ENCODE measurements at regions not wholly inside any gene's neighbourhood (a gene's known extent, or its start where the extent isn't known, plus 50 kb on each side); places are given as distances from the start of the nearest gene placed in this dataset.
"Not testable (repeated sequence)": the region's sequence is repeated elsewhere in the genome, so short reads cannot be mapped to it uniquely, and the experiment has no call there.

DNA sequence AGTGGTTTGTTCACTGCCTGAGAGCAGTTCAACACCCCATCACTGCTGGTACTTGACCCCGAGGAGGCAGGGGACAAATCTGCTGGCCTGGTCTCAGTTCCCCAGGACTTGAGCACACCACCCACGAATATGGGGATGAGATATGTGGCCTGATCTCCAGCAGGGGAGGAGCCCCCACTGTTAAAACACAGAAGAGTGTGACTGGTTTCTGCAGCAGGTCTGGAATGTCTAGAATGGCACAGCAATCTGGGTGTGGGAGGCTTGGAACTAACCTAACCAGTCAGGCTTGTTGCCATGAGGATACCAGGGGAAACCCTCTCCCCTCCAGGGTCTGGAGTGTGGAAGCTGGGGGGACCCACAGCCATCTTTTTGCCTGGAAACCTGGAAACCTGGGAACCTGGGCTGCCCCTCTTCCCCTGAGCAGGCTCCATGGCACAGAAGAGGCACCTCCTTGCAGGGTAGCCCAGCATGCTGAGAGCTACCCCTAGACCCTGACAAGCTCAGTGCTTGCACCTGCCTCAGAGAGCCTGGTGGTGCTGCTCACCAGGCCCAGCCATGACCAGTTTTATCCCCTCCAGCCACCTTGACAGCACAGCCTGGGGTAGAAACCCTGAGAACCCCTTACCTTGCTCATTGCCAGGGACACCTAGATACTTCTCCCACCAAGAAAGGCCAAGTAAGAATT is 273.8 kb downstream of the LIG4 start:
- TF ChIP-seq, protein P1, sequence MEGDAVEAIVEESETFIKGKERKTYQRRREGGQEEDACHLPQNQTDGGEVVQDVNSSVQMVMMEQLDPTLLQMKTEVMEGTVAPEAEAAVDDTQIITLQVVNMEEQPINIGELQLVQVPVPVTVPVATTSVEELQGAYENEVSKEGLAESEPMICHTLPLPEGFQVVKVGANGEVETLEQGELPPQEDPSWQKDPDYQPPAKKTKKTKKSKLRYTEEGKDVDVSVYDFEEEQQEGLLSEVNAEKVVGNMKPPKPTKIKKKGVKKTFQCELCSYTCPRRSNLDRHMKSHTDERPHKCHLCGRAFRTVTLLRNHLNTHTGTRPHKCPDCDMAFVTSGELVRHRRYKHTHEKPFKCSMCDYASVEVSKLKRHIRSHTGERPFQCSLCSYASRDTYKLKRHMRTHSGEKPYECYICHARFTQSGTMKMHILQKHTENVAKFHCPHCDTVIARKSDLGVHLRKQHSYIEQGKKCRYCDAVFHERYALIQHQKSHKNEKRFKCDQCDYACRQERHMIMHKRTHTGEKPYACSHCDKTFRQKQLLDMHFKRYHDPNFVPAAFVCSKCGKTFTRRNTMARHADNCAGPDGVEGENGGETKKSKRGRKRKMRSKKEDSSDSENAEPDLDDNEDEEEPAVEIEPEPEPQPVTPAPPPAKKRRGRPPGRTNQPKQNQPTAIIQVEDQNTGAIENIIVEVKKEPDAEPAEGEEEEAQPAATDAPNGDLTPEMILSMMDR (IDR thresholded peaks at IDR 0.05), result no peak

GRCh38 chr13:107937848-107938247 is 277.5 kb downstream of the LIG4 start:
- no peaks in the 10 kb centered on the region for H3K27me3 ChIP-seq (replicated peaks; ENCODE audit: insufficient read depth)
- TF ChIP-seq, protein P1 (IDR thresholded peaks at IDR 0.05), result no peak
- no peaks in the 10 kb centered on the region for H3K9me3 ChIP-seq
- H3K4me3 ChIP-seq, result no peak overlapping the region
- DNase-seq (ENCODE audit: low spot score) (no peak), ATAC-seq (ENCODE audit: insufficient number of reproducible peaks, low FRiP score, low read depth) (no peak)
- no peak overlapping the region for H3K27ac ChIP-seq
- H3K4me1 ChIP-seq (ENCODE audit: control insufficient read depth in 1 of 2, low read depth in 2 of 2), result no peaks in the 10 kb centered on the region
- no peaks in the 10 kb centered on the region for H3K36me3 ChIP-seq

More for the DNA sequence above, 273.8 kb downstream of the LIG4 start:
- ATAC-seq (ENCODE audit: insufficient number of reproducible peaks, low FRiP score, low read depth) (no peak), DNase-seq (ENCODE audit: low spot score) (no peak)
- H3K36me3 ChIP-seq, result no peaks in the 10 kb centered on the region
- no peaks in the 10 kb centered on the region for H3K9me3 ChIP-seq
- no peaks in the 10 kb centered on the region for H3K4me1 ChIP-seq (ENCODE audit: control insufficient read depth in 1 of 2, low read depth in 2 of 2)
- H3K4me3 ChIP-seq, result no peak overlapping the region
- H3K27ac ChIP-seq, result no peak overlapping the region
- H3K27me3 ChIP-seq (replicated peaks; ENCODE audit: insufficient read depth), result no peaks in the 10 kb centered on the region

DNA sequence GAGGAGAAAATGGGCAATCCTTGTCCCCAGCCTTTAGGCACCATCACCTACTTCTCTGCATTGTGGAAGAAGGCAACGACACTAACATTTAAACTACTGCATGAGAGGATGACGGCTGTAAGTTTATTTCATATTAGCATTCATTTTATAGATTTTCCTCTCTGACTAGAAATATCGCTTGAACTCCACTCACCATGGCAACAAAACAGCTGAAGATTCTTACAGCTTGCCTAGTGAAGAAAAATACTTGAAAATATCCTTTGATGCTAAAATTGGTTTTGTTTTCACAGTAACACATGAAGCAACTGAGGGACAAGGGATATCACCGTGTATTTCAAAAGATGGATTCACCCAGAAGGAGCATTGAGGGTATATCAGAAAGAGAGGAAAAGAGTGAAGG is 284.3 kb downstream of the LIG4 start:
- no peaks in the 10 kb centered on the region for H3K4me1 ChIP-seq (ENCODE audit: control insufficient read depth in 1 of 2, low read depth in 2 of 2)
- TF ChIP-seq, protein P1 (IDR thresholded peaks at IDR 0.05), result no peak
- ATAC-seq (ENCODE audit: insufficient number of reproducible peaks, low FRiP score, low read depth), result no peak

GRCh38 chr13:107928762-107929161 is 286.6 kb downstream of the LIG4 start:
- Histone ChIP-seq H3K9me3 (no peaks in the 10 kb centered on the region), H3K27ac (no peak overlapping the region), H3K27me3 (replicated peaks; ENCODE audit: insufficient read depth) (no peaks in the 10 kb centered on the region), H3K4me1 (ENCODE audit: control insufficient read depth in 1 of 2, low read depth in 2 of 2) (no peaks in the 10 kb centered on the region), H3K4me3 (no peak overlapping the region), H3K36me3 (no peaks in the 10 kb centered on the region)
- no peak for ATAC-seq (ENCODE audit: insufficient number of reproducible peaks, low FRiP score, low read depth)
- DNase-seq (ENCODE audit: low spot score), result no peak
- TF ChIP-seq, protein P1 (IDR thresholded peaks at IDR 0.05), result no peak

More for the DNA sequence above, 284.3 kb downstream of the LIG4 start:
- no peaks in the 10 kb centered on the region for H3K27me3 ChIP-seq (replicated peaks; ENCODE audit: insufficient read depth)
- H3K9me3 ChIP-seq, result no peaks in the 10 kb centered on the region
- no peak overlapping the region for H3K27ac ChIP-seq
- no peak overlapping the region for H3K4me3 ChIP-seq
- no peak for DNase-seq (ENCODE audit: low spot score)
- H3K36me3 ChIP-seq, result no peaks in the 10 kb centered on the region

GRCh38 chr13:107927557-107927956 is 287.8 kb downstream of the LIG4 start:
- H3K9me3 ChIP-seq, result no peaks in the 10 kb centered on the region
- no peaks in the 10 kb centered on the region for H3K36me3 ChIP-seq
- no peaks in the 10 kb centered on the region for H3K27me3 ChIP-seq (replicated peaks; ENCODE audit: insufficient read depth)
- TF ChIP-seq, protein P1 (IDR thresholded peaks at IDR 0.05), result no peak
- H3K4me1 ChIP-seq (ENCODE audit: control insufficient read depth in 1 of 2, low read depth in 2 of 2), result no peaks in the 10 kb centered on the region
- no peak overlapping the region for H3K27ac ChIP-seq
- ATAC-seq (ENCODE audit: insufficient number of reproducible peaks, low FRiP score, low read depth), result no peak
- H3K4me3 ChIP-seq, result no peak overlapping the region
- DNase-seq (ENCODE audit: low spot score), result no peak

DNA sequence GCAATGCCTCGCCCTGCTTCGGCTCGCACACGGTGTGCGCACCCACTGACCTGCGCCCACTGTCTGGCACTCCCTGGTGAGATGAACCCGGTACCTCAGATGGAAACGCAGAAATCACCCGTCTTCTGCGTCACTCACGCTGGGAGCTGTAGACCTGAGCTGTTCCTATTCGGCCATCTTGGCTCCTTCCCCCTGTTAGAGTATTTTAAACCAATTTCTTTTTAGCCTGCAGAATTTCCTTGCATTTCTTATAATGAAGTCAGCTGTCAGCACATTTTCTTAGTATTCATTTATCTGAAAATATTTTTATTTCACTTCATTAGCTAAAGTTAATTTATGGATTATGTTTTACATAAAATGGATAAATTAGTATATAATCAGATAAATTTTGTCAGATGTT is 288.8 kb downstream of the LIG4 start:
- not testable (repeated sequence) for H3K4me3 ChIP-seq; H3K27ac ChIP-seq; ATAC-seq (ENCODE audit: insufficient number of reproducible peaks, low FRiP score, low read depth); H3K4me1 ChIP-seq (ENCODE audit: control insufficient read depth in 1 of 2, low read depth in 2 of 2); H3K9me3 ChIP-seq; H3K36me3 ChIP-seq; H3K27me3 ChIP-seq (replicated peaks; ENCODE audit: insufficient read depth); DNase-seq (ENCODE audit: low spot score)

DNA sequence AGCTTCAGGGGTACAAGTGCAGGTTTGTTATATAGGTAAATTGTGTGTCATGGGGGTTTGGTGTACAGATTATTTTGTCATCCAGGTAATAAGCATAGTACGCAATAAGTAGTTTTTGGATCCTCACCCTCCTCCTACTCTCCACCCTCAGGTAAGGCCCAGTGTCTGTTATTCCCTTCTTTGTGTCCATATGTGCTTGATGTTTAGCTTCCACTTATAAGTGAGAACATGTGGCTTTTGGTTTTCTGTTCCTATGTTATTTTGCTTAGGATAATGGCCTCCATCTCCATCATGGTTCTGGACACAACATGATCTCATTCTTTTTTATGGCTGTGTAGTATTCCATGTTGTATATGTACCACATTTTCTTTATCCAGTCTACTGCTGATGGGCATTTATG is 298.4 kb downstream of the LIG4 start:
- not testable (repeated sequence) for H3K4me3 ChIP-seq; H3K27me3 ChIP-seq (replicated peaks; ENCODE audit: insufficient read depth); DNase-seq (ENCODE audit: low spot score); H3K9me3 ChIP-seq; ATAC-seq (ENCODE audit: insufficient number of reproducible peaks, low FRiP score, low read depth); H3K4me1 ChIP-seq (ENCODE audit: control insufficient read depth in 1 of 2, low read depth in 2 of 2); H3K27ac ChIP-seq; H3K36me3 ChIP-seq
